ENCODE measurements at regions not wholly inside any gene's neighbourhood (a gene's known extent, or its start where the extent isn't known, plus 50 kb on each side); places are given as distances from the start of the nearest gene placed in this dataset.

DNA sequence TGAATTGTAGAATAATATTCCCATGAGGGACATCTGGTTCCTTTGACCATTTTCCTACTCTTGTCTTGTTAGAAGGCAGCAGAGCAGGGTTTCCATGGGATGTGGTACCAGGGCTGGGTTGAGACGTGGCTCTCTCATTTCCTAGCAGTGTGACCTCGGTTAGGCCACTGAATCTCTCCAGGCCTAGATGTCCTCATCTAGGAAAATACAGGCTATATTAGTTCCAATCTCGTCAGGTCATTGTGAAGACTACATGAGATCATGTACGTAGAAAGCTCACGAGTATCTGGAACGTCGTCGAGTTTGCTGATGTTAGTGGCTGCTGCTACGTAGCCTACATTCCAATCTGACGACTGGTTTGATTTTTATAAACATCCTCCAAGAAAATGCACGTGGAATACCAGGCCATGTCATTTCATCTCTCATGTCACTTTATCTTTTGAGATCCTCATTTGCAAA, 278.2 kb upstream of the GATB start:
- Histone ChIP-seq H3K4me3 (ENCODE audit: low read depth, low read length) (no peak overlapping the region), H3K4me1 (no peaks in the 10 kb centered on the region), H3K36me3 (ENCODE audit: control insufficient read depth, insufficient read depth, low read length) (no peaks in the 10 kb centered on the region), H3K9me3 (0 out of 2 replicates have a peak, but pooled peaks cover 4% of the 10 kb centered on the region), H3K27me3 (replicated peaks; ENCODE audit: control insufficient read depth, insufficient read depth, low read length) (no peaks in the 10 kb centered on the region)
- Mint-ChIP-seq H3K9me3 (ENCODE audit: unreplicated experiment) (peaks cover 9% of the 10 kb centered on the region), H3K36me3 (ENCODE audit: insufficient read depth, unreplicated experiment) (no peaks in the 10 kb centered on the region), H3K27ac (ENCODE audit: unreplicated experiment) (no peak overlapping the region), H3K4me1 (ENCODE audit: low read depth, unreplicated experiment) (no peaks in the 10 kb centered on the region), H3K27me3 (ENCODE audit: insufficient read depth, unreplicated experiment) (no peaks in the 10 kb centered on the region), H3K4me3 (ENCODE audit: unreplicated experiment) (no peak overlapping the region)
- intact Hi-C loops (cut with micrococcal nuclease; ENCODE audit: unreplicated experiment) = no loop called here
- no TSS peak for BruUV-seq (replicated peaks)
- POLR2A ChIA-PET = no interaction called here
- TF ChIP-seq, protein P1, sequence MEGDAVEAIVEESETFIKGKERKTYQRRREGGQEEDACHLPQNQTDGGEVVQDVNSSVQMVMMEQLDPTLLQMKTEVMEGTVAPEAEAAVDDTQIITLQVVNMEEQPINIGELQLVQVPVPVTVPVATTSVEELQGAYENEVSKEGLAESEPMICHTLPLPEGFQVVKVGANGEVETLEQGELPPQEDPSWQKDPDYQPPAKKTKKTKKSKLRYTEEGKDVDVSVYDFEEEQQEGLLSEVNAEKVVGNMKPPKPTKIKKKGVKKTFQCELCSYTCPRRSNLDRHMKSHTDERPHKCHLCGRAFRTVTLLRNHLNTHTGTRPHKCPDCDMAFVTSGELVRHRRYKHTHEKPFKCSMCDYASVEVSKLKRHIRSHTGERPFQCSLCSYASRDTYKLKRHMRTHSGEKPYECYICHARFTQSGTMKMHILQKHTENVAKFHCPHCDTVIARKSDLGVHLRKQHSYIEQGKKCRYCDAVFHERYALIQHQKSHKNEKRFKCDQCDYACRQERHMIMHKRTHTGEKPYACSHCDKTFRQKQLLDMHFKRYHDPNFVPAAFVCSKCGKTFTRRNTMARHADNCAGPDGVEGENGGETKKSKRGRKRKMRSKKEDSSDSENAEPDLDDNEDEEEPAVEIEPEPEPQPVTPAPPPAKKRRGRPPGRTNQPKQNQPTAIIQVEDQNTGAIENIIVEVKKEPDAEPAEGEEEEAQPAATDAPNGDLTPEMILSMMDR (IDR thresholded peaks at IDR 0.05; ENCODE audit: insufficient read depth in 1 of 2, low read depth in 1 of 2, low read length in 1 of 2, severe bottlenecking in 1 of 2, unreplicated experiment in 1 of 2) = no peak
- CTCF ChIA-PET = no interaction called here
- DNase-seq = no peak

DNA sequence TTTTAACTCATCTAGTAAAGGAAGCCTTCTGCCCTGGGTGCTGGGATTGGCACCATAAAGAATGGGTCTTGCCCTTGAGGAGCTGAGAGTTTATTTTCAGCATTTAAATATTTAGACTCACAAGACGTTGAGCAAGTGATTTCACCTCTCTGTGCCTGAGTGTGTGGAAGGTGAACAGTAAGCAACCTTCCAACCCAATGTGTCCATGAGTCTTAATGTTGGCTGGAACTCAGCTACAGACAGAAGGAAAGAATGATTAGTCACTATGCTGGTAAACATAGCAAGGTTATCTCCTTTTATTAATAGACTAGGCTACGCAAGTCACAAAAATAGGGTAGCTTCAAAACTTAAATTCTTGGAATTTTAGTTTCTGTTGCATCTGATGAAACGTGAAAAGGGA, 277.4 kb upstream of the GATB start:
- Mint-ChIP-seq H3K4me1 (ENCODE audit: low read depth, unreplicated experiment) (no peaks in the 10 kb centered on the region), H3K9me3 (ENCODE audit: unreplicated experiment) (peaks cover 6% of the 10 kb centered on the region), H3K27ac (ENCODE audit: unreplicated experiment) (no peak overlapping the region), H3K36me3 (ENCODE audit: insufficient read depth, unreplicated experiment) (no peaks in the 10 kb centered on the region), H3K4me3 (ENCODE audit: unreplicated experiment) (no peak overlapping the region), H3K27me3 (ENCODE audit: insufficient read depth, unreplicated experiment) (no peaks in the 10 kb centered on the region)
- Histone ChIP-seq H3K27me3 (replicated peaks; ENCODE audit: control insufficient read depth, insufficient read depth, low read length) (no peaks in the 10 kb centered on the region), H3K9me3 (0 out of 2 replicates have a peak, but pooled peaks cover under 1% of the 10 kb centered on the region), H3K4me3 (ENCODE audit: low read depth, low read length) (no peak overlapping the region), H3K4me1 (no peaks in the 10 kb centered on the region), H3K36me3 (ENCODE audit: control insufficient read depth, insufficient read depth, low read length) (no peaks in the 10 kb centered on the region)
- ChIA-PET POLR2A (no interaction called here), CTCF (no interaction called here)
- intact Hi-C loops (cut with micrococcal nuclease; ENCODE audit: unreplicated experiment) = no loop called here
- no TSS peak for BruUV-seq (replicated peaks)
- DNase-seq = no peak
- TF ChIP-seq, protein P1 (IDR thresholded peaks at IDR 0.05; ENCODE audit: insufficient read depth in 1 of 2, low read depth in 1 of 2, low read length in 1 of 2, severe bottlenecking in 1 of 2, unreplicated experiment in 1 of 2) = no peak

DNA sequence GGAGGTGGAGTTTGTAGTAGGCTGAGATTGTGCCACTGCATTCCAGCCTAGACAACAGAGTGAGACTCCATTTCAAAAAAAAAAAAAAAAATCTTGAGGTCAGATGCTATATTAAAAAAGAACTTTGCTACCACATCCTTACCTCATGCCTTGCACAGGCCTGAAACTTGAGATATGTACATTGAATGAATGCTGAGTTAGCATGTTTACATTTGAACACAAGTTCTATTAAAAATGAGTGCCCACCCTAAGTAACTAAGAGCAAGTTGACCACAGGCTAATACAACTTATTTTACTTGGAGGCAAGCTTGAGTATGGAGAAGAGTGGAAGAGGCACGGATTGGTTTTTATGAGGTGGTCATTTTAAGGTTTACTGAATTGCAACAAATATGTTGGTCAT, 276.6 kb upstream of the GATB start:
- ChIA-PET POLR2A (no interaction called here), CTCF (no interaction called here)
- no peaks in the 10 kb centered on the region for H3K9me3 Mint-ChIP-seq (ENCODE audit: unreplicated experiment)
- Histone ChIP-seq H3K27me3 (replicated peaks; ENCODE audit: control insufficient read depth, insufficient read depth, low read length) (no peaks in the 10 kb centered on the region), H3K36me3 (ENCODE audit: control insufficient read depth, insufficient read depth, low read length) (no peaks in the 10 kb centered on the region), H3K4me3 (ENCODE audit: low read depth, low read length) (no peak overlapping the region), H3K9me3 (no peaks in the 10 kb centered on the region), H3K4me1 (no peaks in the 10 kb centered on the region)
- BruUV-seq (replicated peaks) = no TSS peak
- intact Hi-C loops (cut with micrococcal nuclease; ENCODE audit: unreplicated experiment) = no loop called here
- H3K4me1 Mint-ChIP-seq (ENCODE audit: low read depth, unreplicated experiment) = no peaks in the 10 kb centered on the region
- no peaks in the 10 kb centered on the region for H3K27me3 Mint-ChIP-seq (ENCODE audit: insufficient read depth, unreplicated experiment)
- no peaks in the 10 kb centered on the region for H3K36me3 Mint-ChIP-seq (ENCODE audit: insufficient read depth, unreplicated experiment)
- no peak for DNase-seq
- TF ChIP-seq, protein P1 (IDR thresholded peaks at IDR 0.05; ENCODE audit: insufficient read depth in 1 of 2, low read depth in 1 of 2, low read length in 1 of 2, severe bottlenecking in 1 of 2, unreplicated experiment in 1 of 2) = no peak
- no peak overlapping the region for H3K27ac Mint-ChIP-seq (ENCODE audit: unreplicated experiment)
- no peak overlapping the region for H3K4me3 Mint-ChIP-seq (ENCODE audit: unreplicated experiment)

All from Caco-2 (cell line).